Stimulated activated effector memory CD8-positive, alpha-beta T cell treated with anti-CD3 and anti-CD28 coated beads, Interleukin-12 subunit alpha, Interleukin-12 subunit beta, amount 100 ng/mL, for 72 hours (primary cell): ENCODE measurements at regions not wholly inside any gene's neighbourhood (a gene's known extent, or its start where the extent isn't known, plus 50 kb on each side); places are given as distances from the start of the nearest gene placed in this dataset.

ENCODE experiments used
- ATAC-seq: fragments of 150-1000 bp; cut with Tn5 transposase; 2 replicates; pipeline ENCODE4 v1.10.0; 2021
- DNase-seq, 2 donors: peaks; one replicate each; pipeline ENCODE4 v3.0.0; 2021 to 2022; ENCODE audit warnings: low spot score in 2 of 2
- H3K27ac Mint-ChIP-seq: one replicate; pipeline ENCODE4 v1.8.0; 2022; ENCODE audit warnings: mild to moderate bottlenecking, mixed read lengths
- H3K36me3 Mint-ChIP-seq: one replicate; pipeline ENCODE4 v1.8.0; 2022; ENCODE audit warnings: mild to moderate bottlenecking, mixed read lengths
- H3K4me1 Mint-ChIP-seq: one replicate; pipeline ENCODE4 v1.8.0; 2022; ENCODE audit warnings: mixed read lengths
- H3K4me3 Mint-ChIP-seq: one replicate; pipeline ENCODE4 v1.8.0; 2022; ENCODE audit warnings: mild to moderate bottlenecking, mixed read lengths
- H3K9me3 Mint-ChIP-seq: one replicate; pipeline ENCODE4 v1.8.0; 2022; ENCODE audit warnings: mixed read lengths

DNA sequence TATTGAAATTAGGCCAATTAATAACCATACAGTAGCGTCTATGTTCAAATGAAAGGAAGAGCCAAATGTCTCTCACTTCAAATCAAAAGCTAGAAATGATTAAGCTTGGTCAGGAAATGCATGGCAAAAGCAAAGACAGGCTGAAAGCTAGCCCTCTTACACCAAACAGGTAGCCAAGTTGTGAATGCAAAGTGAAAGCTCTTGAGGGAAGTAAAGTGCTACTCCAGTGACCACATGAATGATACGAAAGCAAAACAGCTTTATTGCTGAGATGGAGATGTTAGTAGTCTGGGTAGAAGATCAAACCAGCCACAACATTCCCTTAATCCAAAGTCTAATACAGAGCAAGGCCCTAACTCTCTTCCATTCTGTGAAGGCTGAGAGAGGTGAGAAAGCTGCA is 123.8 kb downstream of the TEX36 start:
- Mint-ChIP-seq H3K27ac (no peak overlapping the region), H3K36me3 (no peaks in the 10 kb centered on the region)
- ATAC-seq, result peak; percentile 28

DNA sequence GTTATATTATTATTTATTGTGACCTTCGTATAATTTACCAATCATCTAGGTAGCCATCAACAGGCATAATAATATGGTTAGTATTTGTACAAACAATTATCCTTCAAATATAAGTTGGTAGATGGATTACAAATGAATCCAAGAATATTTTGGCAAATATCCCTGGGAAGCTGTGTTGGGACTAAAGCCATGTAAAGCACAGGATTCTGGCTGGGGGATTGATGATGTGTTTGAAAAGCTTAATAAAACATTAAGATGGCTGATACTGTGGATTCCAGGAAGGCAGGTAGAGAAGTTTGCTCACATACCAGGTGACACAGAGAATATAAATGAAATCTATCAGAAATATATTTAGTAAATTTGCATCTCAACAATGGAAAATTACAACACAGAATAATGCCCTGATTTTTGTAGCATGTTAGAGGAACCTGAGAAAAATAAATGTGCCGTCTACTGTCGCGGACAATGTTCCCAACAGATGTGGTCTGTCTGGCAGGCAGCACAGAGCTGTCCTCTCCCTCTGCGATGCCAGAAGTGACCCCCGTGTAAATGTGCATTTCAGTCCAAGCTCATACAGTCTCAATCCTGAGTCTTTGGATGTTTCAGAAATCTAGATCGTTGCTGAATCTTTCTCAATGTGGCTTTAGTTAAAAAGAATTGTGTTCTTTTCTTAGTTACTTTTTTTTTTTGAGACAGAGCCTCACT is 125.0 kb downstream of the TEX36 start:
- Mint-ChIP-seq H3K4me3 (no peak overlapping the region), H3K4me1 (no peaks in the 10 kb centered on the region), H3K36me3 (no peaks in the 10 kb centered on the region), H3K27ac (no peak overlapping the region), H3K9me3 (no peaks in the 10 kb centered on the region)
- no peak for ATAC-seq
- DNase-seq, result no peak

More for the DNA sequence above, 123.8 kb downstream of the TEX36 start:
- H3K4me1 Mint-ChIP-seq, result no peaks in the 10 kb centered on the region
- no peak for DNase-seq
- no peak overlapping the region for H3K4me3 Mint-ChIP-seq
- H3K9me3 Mint-ChIP-seq, result no peaks in the 10 kb centered on the region

- ATAC-seq (no peak), DNase-seq (no peak)
- Mint-ChIP-seq H3K9me3 (no peaks in the 10 kb centered on the region), H3K27ac (no peak overlapping the region), H3K4me1 (no peaks in the 10 kb centered on the region), H3K4me3 (no peak overlapping the region), H3K36me3 (no peaks in the 10 kb centered on the region)
These were observed 125.7 kb downstream of the TEX36 start for GRCh38 chr10:125557311-125557710.

DNA sequence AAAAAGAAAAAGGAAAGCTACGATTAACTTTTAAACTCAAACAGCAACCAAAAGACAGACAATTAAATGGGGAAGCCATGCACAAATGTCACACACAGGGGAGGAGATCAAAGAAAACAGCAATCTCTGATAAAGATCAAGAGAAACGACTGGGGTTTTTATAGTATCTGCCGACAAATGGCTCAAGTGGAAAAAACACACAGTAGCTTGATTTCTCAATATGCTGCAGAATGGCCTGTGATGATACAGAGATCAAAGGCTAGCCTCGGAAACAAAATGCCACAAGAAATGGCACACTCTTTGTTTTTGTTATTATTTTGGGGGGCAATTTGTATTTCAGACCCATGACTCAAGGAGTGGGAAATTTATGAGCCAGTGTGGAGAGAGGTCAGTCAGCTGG is 126.1 kb downstream of the TEX36 start:
- Mint-ChIP-seq H3K27ac (no peak overlapping the region), H3K4me3 (no peak overlapping the region), H3K4me1 (no peaks in the 10 kb centered on the region), H3K36me3 (no peaks in the 10 kb centered on the region), H3K9me3 (no peaks in the 10 kb centered on the region)
- no peak for ATAC-seq
- DNase-seq, result no peak

GRCh38 chr10:125555743-125556142 is 127.2 kb downstream of the TEX36 start:
- Mint-ChIP-seq H3K4me1 (no peaks in the 10 kb centered on the region), H3K9me3 (no peaks in the 10 kb centered on the region), H3K27ac (no peak overlapping the region), H3K4me3 (no peak overlapping the region), H3K36me3 (no peaks in the 10 kb centered on the region)
- no peak for DNase-seq
- no peak for ATAC-seq

DNA sequence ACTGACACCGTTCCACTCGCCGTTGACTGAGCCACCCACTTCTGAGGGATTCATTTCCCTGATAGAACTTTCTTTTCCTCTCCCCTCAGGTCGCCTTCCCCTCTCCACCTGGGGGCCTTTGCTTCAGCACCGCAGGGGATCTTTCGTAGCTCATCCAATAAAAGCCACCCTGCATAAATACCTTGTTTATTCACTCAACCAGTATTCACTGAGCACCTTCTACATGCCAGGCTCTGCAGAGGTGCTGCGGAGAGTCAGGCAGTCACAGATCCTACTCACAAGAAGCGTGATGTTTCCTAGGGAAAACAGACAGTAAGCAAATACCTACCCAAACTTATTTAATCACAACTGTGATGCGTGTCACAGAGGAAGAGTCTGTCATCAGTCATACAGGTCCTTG is 127.7 kb downstream of the TEX36 start:
- DNase-seq, result no peak
- ATAC-seq, result no peak
- H3K36me3 Mint-ChIP-seq, result no peaks in the 10 kb centered on the region
- no peak overlapping the region for H3K27ac Mint-ChIP-seq
- H3K4me1 Mint-ChIP-seq, result no peaks in the 10 kb centered on the region
- H3K9me3 Mint-ChIP-seq, result no peaks in the 10 kb centered on the region
- no peak overlapping the region for H3K4me3 Mint-ChIP-seq

GRCh38 chr10:125554753-125555152 is 128.2 kb downstream of the TEX36 start:
- Mint-ChIP-seq H3K4me3 (no peak overlapping the region), H3K4me1 (no peaks in the 10 kb centered on the region), H3K9me3 (no peaks in the 10 kb centered on the region), H3K27ac (no peak overlapping the region), H3K36me3 (no peaks in the 10 kb centered on the region)
- no peak for DNase-seq
- ATAC-seq, result no peak

- Mint-ChIP-seq H3K4me1 (no peaks in the 10 kb centered on the region), H3K9me3 (no peaks in the 10 kb centered on the region), H3K4me3 (no peak overlapping the region), H3K27ac (no peak overlapping the region), H3K36me3 (no peaks in the 10 kb centered on the region)
- DNase-seq (no peak), ATAC-seq (no peak)
These were observed 128.8 kb downstream of the TEX36 start for GRCh38 chr10:125554016-125554703.

GRCh38 chr10:125553091-125553490 is 129.9 kb downstream of the TEX36 start:
- no peaks in the 10 kb centered on the region for H3K36me3 Mint-ChIP-seq
- no peaks in the 10 kb centered on the region for H3K4me1 Mint-ChIP-seq
- H3K27ac Mint-ChIP-seq, result no peak overlapping the region
- DNase-seq (no peak), ATAC-seq (no peak)
- no peaks in the 10 kb centered on the region for H3K9me3 Mint-ChIP-seq
- H3K4me3 Mint-ChIP-seq, result no peak overlapping the region

GRCh38 chr10:125551247-125551646 is 131.7 kb downstream of the TEX36 start:
- Mint-ChIP-seq H3K4me3 (no peak overlapping the region), H3K36me3 (no peaks in the 10 kb centered on the region), H3K4me1 (no peaks in the 10 kb centered on the region), H3K9me3 (no peaks in the 10 kb centered on the region), H3K27ac (no peak overlapping the region)
- DNase-seq (no peak), ATAC-seq (no peak)

GRCh38 chr10:125550362-125550761 is 132.6 kb downstream of the TEX36 start:
- ATAC-seq, result no peak
- Mint-ChIP-seq H3K4me3 (no peak overlapping the region), H3K9me3 (no peaks in the 10 kb centered on the region), H3K36me3 (no peaks in the 10 kb centered on the region), H3K4me1 (no peaks in the 10 kb centered on the region), H3K27ac (no peak overlapping the region)
- DNase-seq, result no peak

DNA sequence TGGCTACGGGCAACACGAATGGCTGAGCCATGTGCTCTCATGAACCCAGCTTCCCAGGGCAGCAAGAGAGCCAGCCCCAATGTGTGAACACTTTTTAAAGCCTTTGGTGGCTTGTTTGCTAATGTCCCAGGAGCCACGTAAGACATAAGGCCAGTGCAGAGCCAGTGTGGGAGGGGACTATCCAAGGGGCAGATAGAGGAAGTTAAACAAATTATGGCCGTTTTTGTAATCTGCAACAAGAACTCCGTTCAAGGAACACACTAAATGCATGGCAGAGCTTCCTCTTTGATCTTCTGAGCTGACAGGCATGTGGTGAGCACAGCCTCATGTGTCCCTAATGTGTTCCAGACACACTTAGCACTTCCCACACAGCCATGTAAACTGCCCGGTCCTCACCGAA is 133.3 kb downstream of the TEX36 start:
- no peaks in the 10 kb centered on the region for H3K9me3 Mint-ChIP-seq
- no peaks in the 10 kb centered on the region for H3K36me3 Mint-ChIP-seq
- H3K27ac Mint-ChIP-seq, result no peak overlapping the region
- no peak for DNase-seq
- no peaks in the 10 kb centered on the region for H3K4me1 Mint-ChIP-seq
- no peak overlapping the region for H3K4me3 Mint-ChIP-seq
- ATAC-seq, result no peak

GRCh38 chr10:125548878-125549277 is 134.1 kb downstream of the TEX36 start:
- DNase-seq, result no peak
- ATAC-seq, result no peak
- Mint-ChIP-seq H3K4me3 (no peak overlapping the region), H3K36me3 (no peaks in the 10 kb centered on the region), H3K4me1 (no peaks in the 10 kb centered on the region), H3K27ac (no peak overlapping the region), H3K9me3 (no peaks in the 10 kb centered on the region)

GRCh38 chr10:125548356-125548755 is 134.6 kb downstream of the TEX36 start:
- Mint-ChIP-seq H3K4me1 (no peaks in the 10 kb centered on the region), H3K27ac (no peak overlapping the region), H3K4me3 (no peak overlapping the region), H3K36me3 (no peaks in the 10 kb centered on the region), H3K9me3 (no peaks in the 10 kb centered on the region)
- no peak for ATAC-seq
- no peak for DNase-seq

- Mint-ChIP-seq H3K9me3 (no peaks in the 10 kb centered on the region), H3K4me3 (no peak overlapping the region), H3K36me3 (no peaks in the 10 kb centered on the region), H3K4me1 (no peaks in the 10 kb centered on the region), H3K27ac (no peak overlapping the region)
- DNase-seq (no peak), ATAC-seq (no peak)
These were observed 135.8 kb downstream of the TEX36 start for GRCh38 chr10:125547010-125547650.

- Mint-ChIP-seq H3K36me3 (no peaks in the 10 kb centered on the region), H3K9me3 (no peaks in the 10 kb centered on the region), H3K27ac (no peak overlapping the region), H3K4me3 (no peak overlapping the region), H3K4me1 (no peaks in the 10 kb centered on the region)
- ATAC-seq, result no peak
- no peak for DNase-seq
These were observed 139.2 kb downstream of the TEX36 start for GRCh38 chr10:125543796-125544195.
